ENCODE measurements at regions not wholly inside any gene's neighbourhood (a gene's known extent, or its start where the extent isn't known, plus 50 kb on each side); places are given as distances from the start of the nearest gene placed in this dataset.

DNA sequence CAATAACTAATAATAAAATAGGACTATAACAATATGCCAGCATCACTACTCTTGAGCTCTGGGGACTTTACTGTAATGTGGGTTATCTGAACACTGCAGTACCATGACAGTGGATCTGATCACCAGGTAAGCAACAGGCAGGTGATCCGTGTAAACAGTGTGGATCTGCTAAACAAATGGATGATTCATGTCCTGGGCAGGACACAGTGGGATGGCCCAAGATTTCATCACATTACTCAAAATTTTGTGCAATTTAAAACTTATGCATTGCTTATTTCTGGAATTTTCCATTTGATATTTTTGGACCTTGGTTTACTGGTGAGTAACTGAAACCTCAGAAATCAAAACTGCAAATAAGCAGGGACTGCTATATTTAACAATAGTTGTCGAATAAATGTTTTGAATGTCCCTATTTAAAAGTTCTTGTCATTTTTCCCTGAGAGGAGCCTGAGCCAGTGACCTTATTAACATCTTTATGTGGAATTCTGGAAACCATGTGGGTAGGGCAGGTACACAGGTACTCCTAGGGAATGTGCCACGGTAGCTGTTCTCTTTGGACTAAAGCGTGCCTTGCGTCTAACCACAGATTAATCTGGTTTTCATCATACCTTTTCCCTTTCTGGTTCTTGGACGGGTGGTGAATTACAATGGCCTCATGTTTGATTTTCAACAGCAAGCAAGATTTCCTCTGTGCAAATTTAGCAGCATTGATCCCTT lies 214.5 kb upstream of the SASH1 start:
- Histone ChIP-seq H2AK9ac (replicated peaks; ENCODE audit: low read depth, low read length, poor library complexity) (no peak overlapping the region), H3K4me1 (ENCODE audit: control insufficient read depth, insufficient read depth, low read length) (no peaks in the 10 kb centered on the region), H3K23ac (ENCODE audit: low read depth, low read length) (no peak overlapping the region), H3K56ac (ENCODE audit: extremely low read depth, insufficient read depth, low read length) (no peak overlapping the region), H2BK120ac (ENCODE audit: low read depth, low read length) (no peak overlapping the region), H2AK5ac (ENCODE audit: low read depth, low read length) (no peak overlapping the region), H3K14ac (replicated peaks; ENCODE audit: low read depth, low read length) (no peak overlapping the region), H2BK20ac (ENCODE audit: low read depth, low read length) (no peak overlapping the region), H2AFZ (replicated peaks; ENCODE audit: low read length, poor library complexity) (no peak overlapping the region), H4K5ac (ENCODE audit: low read depth, low read length) (no peak overlapping the region), H3K4ac (ENCODE audit: low read depth, low read length) (no peak overlapping the region), H2BK5ac (ENCODE audit: low read depth, low read length, poor library complexity, severe bottlenecking) (no peak overlapping the region), H3K9ac (ENCODE audit: low read depth, low read length) (no peak overlapping the region), H4K91ac (ENCODE audit: insufficient read depth, low read depth, low read length) (no peak overlapping the region), H3K79me1 (ENCODE audit: low read depth in 1 of 2, low read length in 2 of 2) (no peaks in the 10 kb centered on the region), H4K8ac (ENCODE audit: low read depth in 2 of 2, low read length in 2 of 2) (no peak overlapping the region), H3K9me3 (ENCODE audit: control insufficient read depth, insufficient read depth, low read length) (no peaks in the 10 kb centered on the region), H3K4me3 (ENCODE audit: insufficient read depth, low read depth, low read length) (no peak overlapping the region), H2BK15ac (ENCODE audit: low read depth, low read length) (no peak overlapping the region), H3K36me3 (ENCODE audit: control insufficient read depth, insufficient read depth, low read length) (no peaks in the 10 kb centered on the region), H3K4me2 (ENCODE audit: low read depth, low read length) (no peak overlapping the region), H4K20me1 (ENCODE audit: insufficient read depth, low read length) (no peaks in the 10 kb centered on the region), H3K27me3 (ENCODE audit: control insufficient read depth, insufficient read depth, low read length) (no peaks in the 10 kb centered on the region), H3K27ac (ENCODE audit: insufficient read depth, low read length) (no peak overlapping the region), H3K9me1 (ENCODE audit: insufficient read depth, low read length) (no peaks in the 10 kb centered on the region; the same call in 1 of the 2 replicates), H3K18ac (ENCODE audit: low read depth, low read length) (no peak overlapping the region)
- TF ChIP-seq MXI1 (IDR thresholded peaks at IDR 0.05; ENCODE audit: borderline replicate concordance, low read depth, low read length) (no peak), POLR2A (IDR thresholded peaks at IDR 0.05; ENCODE audit: low read depth, low read length) (no peak), USF2 (IDR thresholded peaks at IDR 0.05; ENCODE audit: low read depth, low read length) (no peak), NFE2L2 (IDR thresholded peaks at IDR 0.05; ENCODE audit: low read depth, low read length) (no peak), RFX5 (IDR thresholded peaks at IDR 0.05; ENCODE audit: low read depth, low read length) (no peak), MAZ (IDR thresholded peaks at IDR 0.05; ENCODE audit: borderline replicate concordance, low read depth, low read length) (no peak), MAFK (IDR thresholded peaks at IDR 0.05; ENCODE audit: low read depth, low read length) (no peak), RAD21 (IDR thresholded peaks at IDR 0.05; ENCODE audit: low read length) (no peak), RCOR1 (IDR thresholded peaks at IDR 0.05; ENCODE audit: insufficient replicate concordance, low read length) (no peak), CHD1 (IDR thresholded peaks at IDR 0.05; ENCODE audit: low read depth, low read length) (no peak), CEBPB (IDR thresholded peaks at IDR 0.05; ENCODE audit: low read depth, low read length) (no peak), SMC3 (IDR thresholded peaks at IDR 0.05; ENCODE audit: low read depth, low read length) (no peak), FOS (IDR thresholded peaks at IDR 0.05; ENCODE audit: low read depth, low read length) (no peak), BHLHE40 (IDR thresholded peaks at IDR 0.05; ENCODE audit: low read depth, low read length) (no peak)
- TF ChIP-seq, protein P1, sequence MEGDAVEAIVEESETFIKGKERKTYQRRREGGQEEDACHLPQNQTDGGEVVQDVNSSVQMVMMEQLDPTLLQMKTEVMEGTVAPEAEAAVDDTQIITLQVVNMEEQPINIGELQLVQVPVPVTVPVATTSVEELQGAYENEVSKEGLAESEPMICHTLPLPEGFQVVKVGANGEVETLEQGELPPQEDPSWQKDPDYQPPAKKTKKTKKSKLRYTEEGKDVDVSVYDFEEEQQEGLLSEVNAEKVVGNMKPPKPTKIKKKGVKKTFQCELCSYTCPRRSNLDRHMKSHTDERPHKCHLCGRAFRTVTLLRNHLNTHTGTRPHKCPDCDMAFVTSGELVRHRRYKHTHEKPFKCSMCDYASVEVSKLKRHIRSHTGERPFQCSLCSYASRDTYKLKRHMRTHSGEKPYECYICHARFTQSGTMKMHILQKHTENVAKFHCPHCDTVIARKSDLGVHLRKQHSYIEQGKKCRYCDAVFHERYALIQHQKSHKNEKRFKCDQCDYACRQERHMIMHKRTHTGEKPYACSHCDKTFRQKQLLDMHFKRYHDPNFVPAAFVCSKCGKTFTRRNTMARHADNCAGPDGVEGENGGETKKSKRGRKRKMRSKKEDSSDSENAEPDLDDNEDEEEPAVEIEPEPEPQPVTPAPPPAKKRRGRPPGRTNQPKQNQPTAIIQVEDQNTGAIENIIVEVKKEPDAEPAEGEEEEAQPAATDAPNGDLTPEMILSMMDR (conservative IDR thresholded peaks at IDR 0.05; ENCODE audit: low read depth, low read length) = no peak
- TF ChIP-seq, protein P2, sequence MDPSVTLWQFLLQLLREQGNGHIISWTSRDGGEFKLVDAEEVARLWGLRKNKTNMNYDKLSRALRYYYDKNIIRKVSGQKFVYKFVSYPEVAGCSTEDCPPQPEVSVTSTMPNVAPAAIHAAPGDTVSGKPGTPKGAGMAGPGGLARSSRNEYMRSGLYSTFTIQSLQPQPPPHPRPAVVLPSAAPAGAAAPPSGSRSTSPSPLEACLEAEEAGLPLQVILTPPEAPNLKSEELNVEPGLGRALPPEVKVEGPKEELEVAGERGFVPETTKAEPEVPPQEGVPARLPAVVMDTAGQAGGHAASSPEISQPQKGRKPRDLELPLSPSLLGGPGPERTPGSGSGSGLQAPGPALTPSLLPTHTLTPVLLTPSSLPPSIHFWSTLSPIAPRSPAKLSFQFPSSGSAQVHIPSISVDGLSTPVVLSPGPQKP (IDR thresholded peaks at IDR 0.05; ENCODE audit: borderline replicate concordance, low read depth, low read length) = no peak
- WGBS, 2 experiments (ENCODE audit: extremely low coverage in 2 of 2, insufficient read length in 1 of 2) = 86% methylated on average over 1 of the region's 6 CpGs; no CpG with 5 or more reads in 1 of the 2 experiments
- DNase-seq = no peak
- in situ Hi-C loops (cut with MboI; ENCODE audit: low sequenced_read_pairs) = no loop called here
- ChIA-PET CTCF (interaction anchor here (0.6 kb wide), 1 partner anchor 159 kb away, joined by 3 read pairs; no protein-coding TSS in a partner anchor), POLR2A (ENCODE audit: unreplicated experiment) (no interaction called here)
- BruUV-seq (replicated peaks) = no TSS peak
- no peak for ATAC-seq (ENCODE audit: low read depth)
- dilution Hi-C loops (cut with HindIII; ENCODE audit: low sequenced_read_pairs, unreplicated experiment) = no loop called here
- intact Hi-C loops (cut with micrococcal nuclease) = no loop called here

Data from IMR-90 (cell line).